Neural cell (in vitro differentiated cells): ENCODE measurements at regions not wholly inside any gene's neighbourhood (a gene's known extent, or its start where the extent isn't known, plus 50 kb on each side); places are given as distances from the start of the nearest gene placed in this dataset.

Experiments used
- H2AFZ ChIP-seq: fragments of 200-600, 300-800 bp; sonication (generic), shearing (Covaris generic); 2 replicates; pipeline ENCODE4 v1.6.0; 2014; ENCODE audit warnings: low read depth, mild to moderate bottlenecking, antibody characterized with exemption, low read length, moderate library complexity
- H3F3A ChIP-seq: fragments of 200-600 bp; shearing (Covaris generic); 2 replicates; pipeline ENCODE4 v1.6.1; 2016; ENCODE audit warnings: mild to moderate bottlenecking, moderate library complexity, mixed read lengths, antibody characterized with exemption, low read length; ENCODE audit not compliant: insufficient read depth, poor library complexity, severe bottlenecking
- H3K27ac ChIP-seq: fragments of 200-600, 300-800 bp; sonication (generic), shearing (Covaris generic); 2 replicates; pipeline ENCODE4 v1.5.1; 2014; ENCODE audit warnings: mild to moderate bottlenecking, low read length, moderate library complexity
- H3K27me3 ChIP-seq: fragments of 300-800, 200-600 bp; sonication (generic), shearing (Covaris generic); 2 replicates; pipeline ENCODE4 v1.6.0; 2014; ENCODE audit warnings: mild to moderate bottlenecking, low read depth, low read length, moderate library complexity; ENCODE audit not compliant: insufficient read depth
- H3K36me3 ChIP-seq: fragments of 300-800, 200-600 bp; sonication (generic), shearing (Covaris generic); 2 replicates; pipeline ENCODE4 v1.5.1; 2014; ENCODE audit warnings: mild to moderate bottlenecking, antibody characterized with exemption, low read length, moderate library complexity; ENCODE audit not compliant: insufficient read depth
- H3K4me2 ChIP-seq: fragments of 300-800, 200-600 bp; sonication (generic), shearing (Covaris generic); 2 replicates; pipeline ENCODE4 v1.6.0; 2014; ENCODE audit warnings: mild to moderate bottlenecking, low read length
- H3K4me3 ChIP-seq: fragments of 300-800, 200-600 bp; sonication (generic), shearing (Covaris generic); 2 replicates; pipeline ENCODE4 v1.5.1; 2014; ENCODE audit warnings: mild to moderate bottlenecking, low read length, moderate library complexity
- H3K79me2 ChIP-seq: fragments of 200-600 bp; shearing (Covaris generic); replicated peaks from 2 replicates; pipeline ENCODE4 v1.6.0; 2014; ENCODE audit warnings: mild to moderate bottlenecking, low read length, moderate library complexity; ENCODE audit not compliant: insufficient read depth
- H3K9ac ChIP-seq: fragments of 300-800, 200-600 bp; sonication (generic), shearing (Covaris generic); 2 replicates; pipeline ENCODE4 v1.6.1; 2016; ENCODE audit warnings: mild to moderate bottlenecking, low read length, mixed read lengths
- H3K9me2 ChIP-seq: fragments of 200-600 bp; shearing (Covaris generic); 2 replicates; pipeline ENCODE4 v1.6.1; 2016; ENCODE audit warnings: mild to moderate bottlenecking, low read length, mixed read lengths; ENCODE audit not compliant: insufficient read depth
- H3K9me3 ChIP-seq: fragments of 200-600, 300-800 bp; sonication (generic), shearing (Covaris generic); 2 replicates; pipeline ENCODE4 v1.6.1; 2016; ENCODE audit warnings: mild to moderate bottlenecking, mixed run types, low read length, moderate library complexity, mixed read lengths
- H4K20me1 ChIP-seq: fragments of 200-600 bp; shearing (Covaris generic); 2 replicates; pipeline ENCODE4 v1.6.1; 2016; ENCODE audit warnings: mild to moderate bottlenecking, mixed run types; ENCODE audit not compliant: insufficient read depth
- EP300 ChIP-seq: fragments of 450-650 bp; conservative IDR thresholded peaks from 2 replicates; pipeline ENCODE4 v1.6.1; 2014; ENCODE audit warnings: antibody characterized with exemption, mild to moderate bottlenecking, moderate library complexity; ENCODE audit not compliant: poor library complexity, severe bottlenecking
- EZH2 ChIP-seq: fragments of 200-600, 300-800 bp; shearing (Covaris generic), sonication (generic); IDR thresholded peaks from 2 replicates; pipeline ENCODE4 v1.6.1; 2014; ENCODE audit warnings: antibody characterized with exemption, low read length, borderline replicate concordance, mild to moderate bottlenecking; ENCODE audit not compliant: insufficient read depth, poor library complexity, severe bottlenecking
- MXI1 ChIP-seq: fragments of 450-650 bp; conservative IDR thresholded peaks from 2 replicates; pipeline ENCODE4 v1.6.1; 2014; ENCODE audit warnings: antibody characterized with exemption, mild to moderate bottlenecking; ENCODE audit not compliant: poor library complexity, severe bottlenecking
- POLR2AphosphoS5 ChIP-seq: IDR thresholded peaks from 2 replicates; pipeline ENCODE4 v1.6.1; 2012
- RAD21 ChIP-seq: fragments of 450-650 bp; conservative IDR thresholded peaks from 2 replicates; pipeline ENCODE4 v1.6.1; 2014; ENCODE audit warnings: antibody characterized with exemption, mild to moderate bottlenecking, moderate library complexity
- SMC3 ChIP-seq: fragments of 450-650 bp; conservative IDR thresholded peaks from 2 replicates; pipeline ENCODE4 v1.6.1; 2014; ENCODE audit warnings: antibody characterized with exemption, mild to moderate bottlenecking, moderate library complexity; ENCODE audit not compliant: poor library complexity
- TAF1 ChIP-seq: IDR thresholded peaks from 2 replicates; pipeline ENCODE4 v1.6.1; 2012; ENCODE audit warnings: low read depth
- TF ChIP-seq, protein P1 (sequence below): IDR thresholded peaks from 2 replicates; pipeline ENCODE4 v1.6.1; 2012; ENCODE audit warnings: borderline replicate concordance
- TF ChIP-seq, protein P2 (sequence below): fragments of 450-650 bp; IDR thresholded peaks from 2 replicates; pipeline ENCODE4 v1.5.1; 2014; ENCODE audit warnings: antibody characterized with exemption, mild to moderate bottlenecking, moderate library complexity; ENCODE audit not compliant: poor library complexity, severe bottlenecking

GRCh38 chr10:8498881-8499280, 444.4 kb downstream of the GATA3 start:
- H3F3A ChIP-seq: no peaks in the 10 kb centered on the region
- no peak overlapping the region for H3K9ac ChIP-seq
- H2AFZ ChIP-seq: no peak overlapping the region

GRCh38 chr10:8499312-8499711, 444.8 kb downstream of the GATA3 start:
- Histone ChIP-seq H3K36me3 (no peaks in the 10 kb centered on the region), H3K9me2 (no peaks in the 10 kb centered on the region), H3K4me2 (no peak overlapping the region), H4K20me1 (no peaks in the 10 kb centered on the region), H3K9me3 (no peaks in the 10 kb centered on the region), H3K4me3 (no peak overlapping the region), H3K9ac (no peak overlapping the region), H3K79me2 (no peaks in the 10 kb centered on the region), H3F3A (no peaks in the 10 kb centered on the region), H3K27me3 (no peaks in the 10 kb centered on the region), H3K27ac (no peak overlapping the region), H2AFZ (no peak overlapping the region)
- TF ChIP-seq RAD21 (no peak), TAF1 (no peak), SMC3 (no peak), EZH2 (no peak), POLR2AphosphoS5 (no peak)
- TF ChIP-seq, protein P1, sequence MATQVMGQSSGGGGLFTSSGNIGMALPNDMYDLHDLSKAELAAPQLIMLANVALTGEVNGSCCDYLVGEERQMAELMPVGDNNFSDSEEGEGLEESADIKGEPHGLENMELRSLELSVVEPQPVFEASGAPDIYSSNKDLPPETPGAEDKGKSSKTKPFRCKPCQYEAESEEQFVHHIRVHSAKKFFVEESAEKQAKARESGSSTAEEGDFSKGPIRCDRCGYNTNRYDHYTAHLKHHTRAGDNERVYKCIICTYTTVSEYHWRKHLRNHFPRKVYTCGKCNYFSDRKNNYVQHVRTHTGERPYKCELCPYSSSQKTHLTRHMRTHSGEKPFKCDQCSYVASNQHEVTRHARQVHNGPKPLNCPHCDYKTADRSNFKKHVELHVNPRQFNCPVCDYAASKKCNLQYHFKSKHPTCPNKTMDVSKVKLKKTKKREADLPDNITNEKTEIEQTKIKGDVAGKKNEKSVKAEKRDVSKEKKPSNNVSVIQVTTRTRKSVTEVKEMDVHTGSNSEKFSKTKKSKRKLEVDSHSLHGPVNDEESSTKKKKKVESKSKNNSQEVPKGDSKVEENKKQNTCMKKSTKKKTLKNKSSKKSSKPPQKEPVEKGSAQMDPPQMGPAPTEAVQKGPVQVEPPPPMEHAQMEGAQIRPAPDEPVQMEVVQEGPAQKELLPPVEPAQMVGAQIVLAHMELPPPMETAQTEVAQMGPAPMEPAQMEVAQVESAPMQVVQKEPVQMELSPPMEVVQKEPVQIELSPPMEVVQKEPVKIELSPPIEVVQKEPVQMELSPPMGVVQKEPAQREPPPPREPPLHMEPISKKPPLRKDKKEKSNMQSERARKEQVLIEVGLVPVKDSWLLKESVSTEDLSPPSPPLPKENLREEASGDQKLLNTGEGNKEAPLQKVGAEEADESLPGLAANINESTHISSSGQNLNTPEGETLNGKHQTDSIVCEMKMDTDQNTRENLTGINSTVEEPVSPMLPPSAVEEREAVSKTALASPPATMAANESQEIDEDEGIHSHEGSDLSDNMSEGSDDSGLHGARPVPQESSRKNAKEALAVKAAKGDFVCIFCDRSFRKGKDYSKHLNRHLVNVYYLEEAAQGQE: no peak
- TF ChIP-seq, protein P2, sequence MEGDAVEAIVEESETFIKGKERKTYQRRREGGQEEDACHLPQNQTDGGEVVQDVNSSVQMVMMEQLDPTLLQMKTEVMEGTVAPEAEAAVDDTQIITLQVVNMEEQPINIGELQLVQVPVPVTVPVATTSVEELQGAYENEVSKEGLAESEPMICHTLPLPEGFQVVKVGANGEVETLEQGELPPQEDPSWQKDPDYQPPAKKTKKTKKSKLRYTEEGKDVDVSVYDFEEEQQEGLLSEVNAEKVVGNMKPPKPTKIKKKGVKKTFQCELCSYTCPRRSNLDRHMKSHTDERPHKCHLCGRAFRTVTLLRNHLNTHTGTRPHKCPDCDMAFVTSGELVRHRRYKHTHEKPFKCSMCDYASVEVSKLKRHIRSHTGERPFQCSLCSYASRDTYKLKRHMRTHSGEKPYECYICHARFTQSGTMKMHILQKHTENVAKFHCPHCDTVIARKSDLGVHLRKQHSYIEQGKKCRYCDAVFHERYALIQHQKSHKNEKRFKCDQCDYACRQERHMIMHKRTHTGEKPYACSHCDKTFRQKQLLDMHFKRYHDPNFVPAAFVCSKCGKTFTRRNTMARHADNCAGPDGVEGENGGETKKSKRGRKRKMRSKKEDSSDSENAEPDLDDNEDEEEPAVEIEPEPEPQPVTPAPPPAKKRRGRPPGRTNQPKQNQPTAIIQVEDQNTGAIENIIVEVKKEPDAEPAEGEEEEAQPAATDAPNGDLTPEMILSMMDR: no peak

More at GRCh38 chr10:8498881-8499280, 444.4 kb downstream of the GATA3 start:
- Histone ChIP-seq H3K9me3 (no peaks in the 10 kb centered on the region), H3K27me3 (no peaks in the 10 kb centered on the region), H4K20me1 (no peaks in the 10 kb centered on the region), H3K4me3 (no peak overlapping the region), H3K27ac (no peak overlapping the region), H3K36me3 (no peaks in the 10 kb centered on the region), H3K79me2 (no peaks in the 10 kb centered on the region), H3K9me2 (no peaks in the 10 kb centered on the region), H3K4me2 (no peak overlapping the region)
- TF ChIP-seq MXI1: no peak
- no peak for TF ChIP-seq TAF1
- no peak for TF ChIP-seq SMC3
- TF ChIP-seq POLR2AphosphoS5: no peak
- no peak for TF ChIP-seq EZH2
- TF ChIP-seq, protein P2: no peak
- no peak for TF ChIP-seq EP300
- TF ChIP-seq, protein P1: no peak
- TF ChIP-seq RAD21: no peak
